Liver (tissue), 8 donors: ENCODE measurements at regions not wholly inside any gene's neighbourhood (a gene's known extent, or its start where the extent isn't known, plus 50 kb on each side); places are given as distances from the start of the nearest gene placed in this dataset.

Experiments
- DNase-seq: peaks from one replicate; pipeline ENCODE4 v3.0.0-alpha.2; 2017; ENCODE audit warnings: low spot score
- H3K27ac ChIP-seq, 2 donors: one replicate each; pipeline ENCODE4 v1.7.0; 2013; ENCODE audit warnings: inconsistent platforms in 2 of 2, low read length in 2 of 2, control low read depth in 1 of 2, low read depth in 1 of 2, mild to moderate bottlenecking in 1 of 2
- H3K27me3 ChIP-seq, 4 donors: one replicate each; pipeline versions ENCODE4 v1.6.1 to v1.7.0; 2013; ENCODE audit warnings: low read length in 3 of 4, inconsistent platforms in 1 of 4, mild to moderate bottlenecking in 1 of 4, moderate library complexity in 1 of 4; ENCODE audit not compliant: control insufficient read depth in 4 of 4, insufficient read depth in 4 of 4
- H3K36me3 ChIP-seq, 4 donors: one replicate each; pipeline versions ENCODE4 v1.6.1 to v1.7.0; 2013; ENCODE audit warnings: low read length in 3 of 4, mild to moderate bottlenecking in 3 of 4, low read depth in 1 of 4, moderate library complexity in 1 of 4; ENCODE audit not compliant: control insufficient read depth in 4 of 4, insufficient read depth in 3 of 4
- H3K4me1 ChIP-seq, 4 donors: one replicate each; pipeline versions ENCODE4 v1.6.1 to v1.7.0; 2013; ENCODE audit warnings: low read length in 3 of 4, mild to moderate bottlenecking in 3 of 4, moderate library complexity in 1 of 4; ENCODE audit not compliant: control insufficient read depth in 4 of 4, insufficient read depth in 4 of 4
- H3K4me3 ChIP-seq, 3 donors: one replicate each; pipeline versions ENCODE4 v1.6.1 to v1.7.0; 2013; ENCODE audit warnings: low read length in 3 of 3, control low read depth in 1 of 3, low read depth in 1 of 3, mild to moderate bottlenecking in 1 of 3
- H3K9ac ChIP-seq, 2 donors: one replicate each; pipeline ENCODE4 v1.7.0; 2013; ENCODE audit warnings: low read length in 2 of 2, mild to moderate bottlenecking in 2 of 2, moderate library complexity in 2 of 2, control low read depth in 1 of 2, low read depth in 1 of 2
- H3K9me3 ChIP-seq, 4 donors: one replicate each; pipeline versions ENCODE4 v1.6.1 to v1.7.0; 2013; ENCODE audit warnings: low read length in 3 of 4; ENCODE audit not compliant: control insufficient read depth in 4 of 4
- EGR1 ChIP-seq, 2 donors: IDR thresholded peaks; 2 replicates each; pipeline ENCODE4 v1.6.1; 2016 to 2018; ENCODE audit warnings: antibody characterized with exemption in 2 of 2, low read depth in 2 of 2
- FOXA1 ChIP-seq: IDR thresholded peaks from 2 replicates; pipeline ENCODE4 v1.6.1; 2016; ENCODE audit warnings: antibody characterized with exemption
- FOXA2 ChIP-seq: IDR thresholded peaks from 2 replicates; pipeline ENCODE4 v1.6.1; 2016; ENCODE audit warnings: antibody characterized with exemption
- GABPA ChIP-seq, 2 donors: IDR thresholded peaks in 1 of 2; conservative IDR thresholded peaks in 1 of 2; 2 replicates each; pipeline ENCODE4 v1.6.1; 2016; ENCODE audit warnings: antibody characterized with exemption in 2 of 2, mild to moderate bottlenecking in 1 of 2, moderate library complexity in 1 of 2
- HNF4A ChIP-seq, 2 donors: conservative IDR thresholded peaks; 2 replicates each; pipeline ENCODE4 v1.6.1; 2016; ENCODE audit warnings: antibody characterized with exemption in 2 of 2, mild to moderate bottlenecking in 2 of 2
- HNF4G ChIP-seq: IDR thresholded peaks from 2 replicates; pipeline ENCODE4 v1.6.1; 2016; ENCODE audit warnings: antibody characterized with exemption
- JUND ChIP-seq, 2 donors: IDR thresholded peaks; 2 replicates each; pipeline ENCODE4 v1.6.1; 2016; ENCODE audit warnings: antibody characterized with exemption in 2 of 2
- NR2F2 ChIP-seq: IDR thresholded peaks from 2 replicates; pipeline ENCODE4 v1.6.1; 2016; ENCODE audit warnings: antibody characterized with exemption
- RAD21 ChIP-seq, 2 donors: IDR thresholded peaks; 2 replicates each; pipeline ENCODE4 v1.6.1; 2016; ENCODE audit warnings: antibody characterized with exemption in 2 of 2, mild to moderate bottlenecking in 2 of 2
- RXRA ChIP-seq, 2 donors: IDR thresholded peaks; 2 replicates each; pipeline ENCODE4 v1.6.1; 2017 to 2018; ENCODE audit warnings: antibody characterized with exemption in 2 of 2, mild to moderate bottlenecking in 1 of 2
- SP1 ChIP-seq: IDR thresholded peaks from 2 replicates; pipeline ENCODE4 v1.6.1; 2018; ENCODE audit warnings: antibody characterized with exemption, mild to moderate bottlenecking
- TAF1 ChIP-seq: conservative IDR thresholded peaks from 2 replicates; pipeline ENCODE4 v1.6.1; 2016; ENCODE audit warnings: antibody characterized with exemption, mild to moderate bottlenecking
- YY1 ChIP-seq: IDR thresholded peaks from 2 replicates; pipeline ENCODE4 v1.6.1; 2016; ENCODE audit warnings: antibody characterized with exemption, mild to moderate bottlenecking
- WGBS: extraction: QIAGEN DNeasy Blood & Tissue Kit; methylation state at CpG from one replicate; pipeline ENCODE4 v1.1.7; 2013; 5-methylcytosine and 5-hydroxymethylcytosine counted together
- TF ChIP-seq, protein P1 (sequence below): fragments of 150-350 bp; IDR thresholded peaks from 2 replicates; pipeline ENCODE4 v1.5.1; 2017; ENCODE audit warnings: improper control_type of control experiment, low read depth, low read length; ENCODE audit not compliant: missing input control
- TF ChIP-seq, protein P2 (sequence below): IDR thresholded peaks from 2 replicates; pipeline ENCODE4 v1.6.1; 2016; ENCODE audit warnings: antibody characterized with exemption
- TF ChIP-seq, protein P3 (sequence below): IDR thresholded peaks from 2 replicates; pipeline ENCODE4 v1.6.1; 2016; ENCODE audit warnings: antibody characterized with exemption
- TF ChIP-seq, protein P4 (sequence below): IDR thresholded peaks from 2 replicates; pipeline ENCODE4 v1.6.1; 2016; ENCODE audit warnings: antibody characterized with exemption
- TF ChIP-seq, protein P5 (sequence below): IDR thresholded peaks from 2 replicates; pipeline ENCODE4 v1.6.1; 2016; ENCODE audit warnings: antibody characterized with exemption, mild to moderate bottlenecking
- donor health status: healthy.
- donor health status: healthy.
- donor health status: healthy.
- donor health status: healthy.
- donor health status: healthy.

DNA sequence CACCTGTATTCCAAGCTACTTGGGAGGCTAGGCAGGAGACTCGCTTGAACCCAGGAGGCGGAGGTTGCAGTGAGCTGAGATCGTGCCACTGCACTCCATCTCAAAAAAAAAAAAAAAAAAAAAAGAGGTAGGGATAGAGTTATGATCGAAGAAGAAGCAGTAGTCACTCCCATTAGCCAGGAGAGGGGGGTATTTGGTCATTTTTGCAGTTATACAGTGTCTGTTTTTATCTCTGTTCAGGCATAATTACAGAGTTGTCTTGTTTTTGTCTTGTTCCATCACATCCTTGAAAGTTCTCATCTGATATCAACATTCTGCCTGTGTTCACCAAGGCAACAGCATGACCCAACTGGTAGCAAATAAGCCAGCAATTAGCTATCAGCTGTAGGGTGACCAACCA, 98.5 kb upstream of the TMPO start:
- no peak overlapping the region for H3K4me3 ChIP-seq
- WGBS, result 66% methylated on average over 4 of the region's 4 CpGs
- H3K27me3 ChIP-seq, result peaks cover 0 to 3% (median 1%) of the 10 kb centered on the region in 4 donors
- no peaks in the 10 kb centered on the region for H3K4me1 ChIP-seq
- no peak overlapping the region for H3K9ac ChIP-seq
- TF ChIP-seq NR2F2 (no peak), RAD21 (IDR thresholded peaks at IDR 0.05) (peak; percentile 33 to 42)
- TF ChIP-seq, protein P1, sequence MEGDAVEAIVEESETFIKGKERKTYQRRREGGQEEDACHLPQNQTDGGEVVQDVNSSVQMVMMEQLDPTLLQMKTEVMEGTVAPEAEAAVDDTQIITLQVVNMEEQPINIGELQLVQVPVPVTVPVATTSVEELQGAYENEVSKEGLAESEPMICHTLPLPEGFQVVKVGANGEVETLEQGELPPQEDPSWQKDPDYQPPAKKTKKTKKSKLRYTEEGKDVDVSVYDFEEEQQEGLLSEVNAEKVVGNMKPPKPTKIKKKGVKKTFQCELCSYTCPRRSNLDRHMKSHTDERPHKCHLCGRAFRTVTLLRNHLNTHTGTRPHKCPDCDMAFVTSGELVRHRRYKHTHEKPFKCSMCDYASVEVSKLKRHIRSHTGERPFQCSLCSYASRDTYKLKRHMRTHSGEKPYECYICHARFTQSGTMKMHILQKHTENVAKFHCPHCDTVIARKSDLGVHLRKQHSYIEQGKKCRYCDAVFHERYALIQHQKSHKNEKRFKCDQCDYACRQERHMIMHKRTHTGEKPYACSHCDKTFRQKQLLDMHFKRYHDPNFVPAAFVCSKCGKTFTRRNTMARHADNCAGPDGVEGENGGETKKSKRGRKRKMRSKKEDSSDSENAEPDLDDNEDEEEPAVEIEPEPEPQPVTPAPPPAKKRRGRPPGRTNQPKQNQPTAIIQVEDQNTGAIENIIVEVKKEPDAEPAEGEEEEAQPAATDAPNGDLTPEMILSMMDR, result peak; percentile 12
- TF ChIP-seq, protein P2, sequence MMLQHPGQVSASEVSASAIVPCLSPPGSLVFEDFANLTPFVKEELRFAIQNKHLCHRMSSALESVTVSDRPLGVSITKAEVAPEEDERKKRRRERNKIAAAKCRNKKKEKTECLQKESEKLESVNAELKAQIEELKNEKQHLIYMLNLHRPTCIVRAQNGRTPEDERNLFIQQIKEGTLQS, result no peak
- TF ChIP-seq, protein P3, sequence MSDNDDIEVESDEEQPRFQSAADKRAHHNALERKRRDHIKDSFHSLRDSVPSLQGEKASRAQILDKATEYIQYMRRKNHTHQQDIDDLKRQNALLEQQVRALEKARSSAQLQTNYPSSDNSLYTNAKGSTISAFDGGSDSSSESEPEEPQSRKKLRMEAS, result no peak
- no peak overlapping the region for H3K27ac ChIP-seq
- DNase-seq, result no peak
- H3K36me3 ChIP-seq, result no peaks in the 10 kb centered on the region
- no peaks in the 10 kb centered on the region for H3K9me3 ChIP-seq

DNA sequence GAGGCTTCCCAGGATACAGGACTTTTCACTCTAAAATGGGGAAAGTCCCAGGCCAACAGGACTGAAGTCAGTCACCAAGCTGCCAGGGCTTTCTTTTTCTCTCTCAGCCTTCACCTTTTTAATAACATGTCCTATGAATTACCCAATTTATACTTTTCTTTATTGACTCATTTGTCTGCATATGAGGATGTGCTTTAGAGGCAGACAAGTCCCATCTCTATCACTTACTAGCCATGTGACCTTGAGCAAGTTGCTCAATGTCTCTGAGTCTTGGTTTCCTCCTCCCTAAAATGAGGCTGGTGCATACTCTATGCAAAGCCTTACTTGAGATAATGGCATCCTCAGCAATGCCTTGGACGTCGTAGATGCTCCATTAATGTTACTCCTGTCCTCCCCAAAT, 98.1 kb upstream of the TMPO start:
- TF ChIP-seq FOXA1, result no peak
- TF ChIP-seq, protein P1, result no peak
- TF ChIP-seq RAD21 (IDR thresholded peaks at IDR 0.05), result no peak
- no peak for TF ChIP-seq HNF4G
- no peak for TF ChIP-seq EGR1 (IDR thresholded peaks at IDR 0.05; ENCODE audit: low read depth in 2 of 2)
- TF ChIP-seq GABPA (IDR thresholded peaks at IDR 0.05 in 1 of 2, conservative IDR thresholded peaks at IDR 0.05 in 1 of 2), result no peak
- no peak for TF ChIP-seq JUND (IDR thresholded peaks at IDR 0.05)
- TF ChIP-seq, protein P3, result no peak
- no peak for TF ChIP-seq YY1
- TF ChIP-seq, protein P4, sequence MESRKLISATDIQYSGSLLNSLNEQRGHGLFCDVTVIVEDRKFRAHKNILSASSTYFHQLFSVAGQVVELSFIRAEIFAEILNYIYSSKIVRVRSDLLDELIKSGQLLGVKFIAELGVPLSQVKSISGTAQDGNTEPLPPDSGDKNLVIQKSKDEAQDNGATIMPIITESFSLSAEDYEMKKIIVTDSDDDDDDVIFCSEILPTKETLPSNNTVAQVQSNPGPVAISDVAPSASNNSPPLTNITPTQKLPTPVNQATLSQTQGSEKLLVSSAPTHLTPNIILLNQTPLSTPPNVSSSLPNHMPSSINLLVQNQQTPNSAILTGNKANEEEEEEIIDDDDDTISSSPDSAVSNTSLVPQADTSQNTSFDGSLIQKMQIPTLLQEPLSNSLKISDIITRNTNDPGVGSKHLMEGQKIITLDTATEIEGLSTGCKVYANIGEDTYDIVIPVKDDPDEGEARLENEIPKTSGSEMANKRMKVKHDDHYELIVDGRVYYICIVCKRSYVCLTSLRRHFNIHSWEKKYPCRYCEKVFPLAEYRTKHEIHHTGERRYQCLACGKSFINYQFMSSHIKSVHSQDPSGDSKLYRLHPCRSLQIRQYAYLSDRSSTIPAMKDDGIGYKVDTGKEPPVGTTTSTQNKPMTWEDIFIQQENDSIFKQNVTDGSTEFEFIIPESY, result no peak
- TF ChIP-seq TAF1, result no peak
- TF ChIP-seq FOXA2, result no peak
- no peak for TF ChIP-seq RXRA (IDR thresholded peaks at IDR 0.05)
- no peak for TF ChIP-seq SP1
- TF ChIP-seq, protein P2, result no peak
- TF ChIP-seq NR2F2, result no peak
- TF ChIP-seq HNF4A (conservative IDR thresholded peaks at IDR 0.05), result no peak
- TF ChIP-seq, protein P5, sequence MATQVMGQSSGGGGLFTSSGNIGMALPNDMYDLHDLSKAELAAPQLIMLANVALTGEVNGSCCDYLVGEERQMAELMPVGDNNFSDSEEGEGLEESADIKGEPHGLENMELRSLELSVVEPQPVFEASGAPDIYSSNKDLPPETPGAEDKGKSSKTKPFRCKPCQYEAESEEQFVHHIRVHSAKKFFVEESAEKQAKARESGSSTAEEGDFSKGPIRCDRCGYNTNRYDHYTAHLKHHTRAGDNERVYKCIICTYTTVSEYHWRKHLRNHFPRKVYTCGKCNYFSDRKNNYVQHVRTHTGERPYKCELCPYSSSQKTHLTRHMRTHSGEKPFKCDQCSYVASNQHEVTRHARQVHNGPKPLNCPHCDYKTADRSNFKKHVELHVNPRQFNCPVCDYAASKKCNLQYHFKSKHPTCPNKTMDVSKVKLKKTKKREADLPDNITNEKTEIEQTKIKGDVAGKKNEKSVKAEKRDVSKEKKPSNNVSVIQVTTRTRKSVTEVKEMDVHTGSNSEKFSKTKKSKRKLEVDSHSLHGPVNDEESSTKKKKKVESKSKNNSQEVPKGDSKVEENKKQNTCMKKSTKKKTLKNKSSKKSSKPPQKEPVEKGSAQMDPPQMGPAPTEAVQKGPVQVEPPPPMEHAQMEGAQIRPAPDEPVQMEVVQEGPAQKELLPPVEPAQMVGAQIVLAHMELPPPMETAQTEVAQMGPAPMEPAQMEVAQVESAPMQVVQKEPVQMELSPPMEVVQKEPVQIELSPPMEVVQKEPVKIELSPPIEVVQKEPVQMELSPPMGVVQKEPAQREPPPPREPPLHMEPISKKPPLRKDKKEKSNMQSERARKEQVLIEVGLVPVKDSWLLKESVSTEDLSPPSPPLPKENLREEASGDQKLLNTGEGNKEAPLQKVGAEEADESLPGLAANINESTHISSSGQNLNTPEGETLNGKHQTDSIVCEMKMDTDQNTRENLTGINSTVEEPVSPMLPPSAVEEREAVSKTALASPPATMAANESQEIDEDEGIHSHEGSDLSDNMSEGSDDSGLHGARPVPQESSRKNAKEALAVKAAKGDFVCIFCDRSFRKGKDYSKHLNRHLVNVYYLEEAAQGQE, result no peak
- DNase-seq, result no peak
- Histone ChIP-seq H3K27me3 (peaks cover 0 to 3% (median 1%) of the 10 kb centered on the region in 4 donors), H3K9me3 (no peaks in the 10 kb centered on the region), H3K36me3 (no peaks in the 10 kb centered on the region), H3K9ac (no peak overlapping the region), H3K27ac (no peak overlapping the region), H3K4me3 (no peak overlapping the region), H3K4me1 (no peaks in the 10 kb centered on the region)
- WGBS, result 85% methylated on average over 2 of the region's 2 CpGs
